Right lobe of liver (tissue), 6 donors: ENCODE measurements at regions not wholly inside any gene's neighbourhood (a gene's known extent, or its start where the extent isn't known, plus 50 kb on each side); places are given as distances from the start of the nearest gene placed in this dataset.

Experiments used
- ATAC-seq, 4 donors: fragments of 200-7000 bp; cut with Tn5 transposase; one replicate each; pipeline ENCODE4 v1.9.1; 2020; ENCODE audit warnings: mild to moderate bottlenecking in 4 of 4, moderate library complexity in 4 of 4
- DNase-seq, 3 donors: peaks; one replicate each; pipeline ENCODE4 v3.0.0-alpha.2; 2020
- H3K27ac ChIP-seq, 3 donors: fragments of 200-600 bp; one replicate each; pipeline ENCODE4 v1.8.0; 2022
- H3K27me3 ChIP-seq, 2 donors: fragments of 200-600 bp; one replicate each; pipeline ENCODE4 v1.8.0; 2022
- H3K36me3 ChIP-seq, 4 donors: fragments of 200-600 bp; sonication (generic) in 1 of 4; one replicate each; pipeline versions ENCODE4 v1.5.1 to v1.8.0; 2017 to 2022; ENCODE audit warnings: control low read depth in 1 of 4
- H3K4me1 ChIP-seq, 4 donors: fragments of 200-600 bp; sonication (generic) in 1 of 4; one replicate each; pipeline versions ENCODE4 v1.5.1 to v1.8.0; 2017 to 2022; ENCODE audit warnings: control low read depth in 1 of 4
- H3K4me3 ChIP-seq, 3 donors: fragments of 200-600 bp; one replicate each; pipeline ENCODE4 v1.8.0; 2022
- H3K9me3 ChIP-seq, 4 donors: fragments of 200-600 bp; sonication (generic) in 1 of 4; one replicate each; pipeline versions ENCODE4 v1.5.1 to v1.8.0; 2017 to 2022; ENCODE audit warnings: control low read depth in 1 of 4
- POLR2A ChIP-seq: fragments of 450-650 bp; IDR thresholded peaks from one replicate; pipeline ENCODE4 v1.6.1; 2017; ENCODE audit warnings: antibody characterized with exemption, mild to moderate bottlenecking
- WGBS: methylation state at CpG from one replicate; pipeline ENCODE4 v1.1.6; 2018; ENCODE audit warnings: low coverage, low lambda C conversion rate; ENCODE audit not compliant: insufficient coverage; ENCODE audit errors: missing lambda C conversion rate; 5-methylcytosine and 5-hydroxymethylcytosine counted together
- intact Hi-C, 2 donors: fragments of 100-400 bp; cut with DNase I; formaldehyde crosslinking; loops; one replicate each; pipeline versions ENCODE4 v1.11.2 to v1.14.1; 2022
- TF ChIP-seq, protein P1 (sequence below), 4 donors: fragments of 200-600 bp in 3 of 4; fragments of 450-650 bp in 1 of 4; IDR thresholded peaks; one replicate each; pipeline versions ENCODE4 v1.5.1 to v1.8.0; 2016 to 2022; ENCODE audit warnings: antibody characterized with exemption in 4 of 4, mild to moderate bottlenecking in 2 of 4
- donor health status: DM: no; HTN: yes; CAD: no.
- donor health status: DM: no; HTN: no; CAD: no.
- donor health status: DM: no; HTN: no; CAD: no.
- donor health status: DM: no; HTN: yes; CAD: no.
- donor health status: DM: no; HTN: yes; CAD: no.

DNA sequence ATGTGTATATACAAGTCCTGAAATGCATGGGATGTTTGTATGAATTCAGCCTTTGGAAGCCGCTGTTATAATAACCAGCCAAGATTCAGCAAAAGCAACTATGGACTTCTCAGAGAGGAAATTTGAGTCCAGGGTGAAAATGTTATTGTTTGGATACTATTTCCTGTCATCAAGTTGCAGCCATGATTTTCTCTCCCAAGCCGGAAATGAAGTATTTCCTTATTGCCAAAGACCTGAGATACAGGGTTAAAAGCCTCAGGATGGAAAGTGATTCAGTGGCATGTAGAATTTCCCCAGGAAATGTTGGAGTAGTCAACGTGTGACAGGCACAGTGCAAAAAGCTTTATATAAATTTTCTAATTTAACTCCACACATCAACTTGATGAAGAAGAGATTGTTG is 133.9 kb downstream of the IRS2 start:
- intact Hi-C loops: no loop called here
- WGBS: 42% methylated on average over 3 of the region's 3 CpGs
- no peaks in the 10 kb centered on the region for H3K36me3 ChIP-seq
- ATAC-seq (no peak), DNase-seq (no peak)
- TF ChIP-seq, protein P1, sequence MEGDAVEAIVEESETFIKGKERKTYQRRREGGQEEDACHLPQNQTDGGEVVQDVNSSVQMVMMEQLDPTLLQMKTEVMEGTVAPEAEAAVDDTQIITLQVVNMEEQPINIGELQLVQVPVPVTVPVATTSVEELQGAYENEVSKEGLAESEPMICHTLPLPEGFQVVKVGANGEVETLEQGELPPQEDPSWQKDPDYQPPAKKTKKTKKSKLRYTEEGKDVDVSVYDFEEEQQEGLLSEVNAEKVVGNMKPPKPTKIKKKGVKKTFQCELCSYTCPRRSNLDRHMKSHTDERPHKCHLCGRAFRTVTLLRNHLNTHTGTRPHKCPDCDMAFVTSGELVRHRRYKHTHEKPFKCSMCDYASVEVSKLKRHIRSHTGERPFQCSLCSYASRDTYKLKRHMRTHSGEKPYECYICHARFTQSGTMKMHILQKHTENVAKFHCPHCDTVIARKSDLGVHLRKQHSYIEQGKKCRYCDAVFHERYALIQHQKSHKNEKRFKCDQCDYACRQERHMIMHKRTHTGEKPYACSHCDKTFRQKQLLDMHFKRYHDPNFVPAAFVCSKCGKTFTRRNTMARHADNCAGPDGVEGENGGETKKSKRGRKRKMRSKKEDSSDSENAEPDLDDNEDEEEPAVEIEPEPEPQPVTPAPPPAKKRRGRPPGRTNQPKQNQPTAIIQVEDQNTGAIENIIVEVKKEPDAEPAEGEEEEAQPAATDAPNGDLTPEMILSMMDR (IDR thresholded peaks at IDR 0.05): no peak
- no peak for TF ChIP-seq POLR2A
- no peaks in the 10 kb centered on the region for H3K27me3 ChIP-seq
- no peaks in the 10 kb centered on the region for H3K9me3 ChIP-seq
- H3K4me1 ChIP-seq: peaks cover 0 to 10% (median 3%) of the 10 kb centered on the region in 4 donors
- peak overlapping the region in 1 of 3 donors; percentile 7 for H3K27ac ChIP-seq
- H3K4me3 ChIP-seq: no peak overlapping the region

DNA sequence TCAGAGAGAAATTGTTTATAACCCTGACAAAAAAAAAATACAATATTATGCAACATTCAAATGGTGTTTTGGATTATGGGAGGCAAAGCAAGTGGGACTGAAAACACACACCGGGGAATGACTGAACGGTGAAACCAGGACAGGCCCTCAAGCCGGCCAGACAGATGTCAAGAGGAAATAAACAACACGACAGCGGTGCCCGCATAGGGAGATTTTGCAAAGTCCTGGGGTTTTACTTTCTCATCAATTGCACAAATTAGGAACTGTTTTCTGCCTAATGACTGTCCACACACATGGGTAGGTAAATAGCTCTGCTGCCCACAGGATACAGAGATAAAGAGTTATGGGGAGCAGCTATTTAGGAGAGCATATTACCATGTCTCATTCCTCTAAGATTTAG is 134.5 kb downstream of the IRS2 start:
- Histone ChIP-seq H3K27ac (peak overlapping the region in 1 of 3 donors; percentile 7), H3K9me3 (no peaks in the 10 kb centered on the region), H3K36me3 (no peaks in the 10 kb centered on the region), H3K27me3 (no peaks in the 10 kb centered on the region), H3K4me3 (no peak overlapping the region), H3K4me1 (peaks cover 0 to 10% (median 3%) of the 10 kb centered on the region in 4 donors)
- TF ChIP-seq POLR2A: no peak
- TF ChIP-seq, protein P1 (IDR thresholded peaks at IDR 0.05): no peak
- 45% methylated on average over 4 of the region's 6 CpGs for WGBS
- DNase-seq (no peak), ATAC-seq (peak in 3 of 4 donors; percentile 10 to 12 (median 10))
- intact Hi-C loops: no loop called here

DNA sequence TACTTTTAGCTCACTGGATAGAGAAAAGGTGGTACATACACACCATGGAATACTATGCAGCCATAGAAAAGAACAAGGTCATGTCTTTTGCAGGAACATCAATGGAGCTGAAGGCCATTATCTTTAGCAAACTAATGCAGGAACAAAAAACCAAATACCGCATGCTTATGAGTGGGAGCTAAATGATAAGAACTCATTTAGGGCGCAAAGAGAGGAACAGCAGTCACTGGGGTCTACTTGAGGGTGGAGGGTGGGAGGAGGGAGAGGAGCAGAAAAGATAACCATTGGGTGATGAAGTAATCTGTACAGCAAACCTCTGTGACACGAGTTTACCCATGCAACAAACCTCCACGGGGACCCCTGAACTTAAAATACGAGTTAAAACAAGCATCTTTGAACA is 135.1 kb downstream of the IRS2 start:
- peaks cover 0 to 10% (median 3%) of the 10 kb centered on the region in 4 donors for H3K4me1 ChIP-seq
- no peaks in the 10 kb centered on the region for H3K27me3 ChIP-seq
- WGBS: 58% methylated on average over 5 of the region's 5 CpGs
- no peaks in the 10 kb centered on the region for H3K9me3 ChIP-seq
- ATAC-seq (no peak), DNase-seq (no peak)
- H3K27ac ChIP-seq: no peak overlapping the region
- TF ChIP-seq, protein P1 (IDR thresholded peaks at IDR 0.05): no peak
- no peak for TF ChIP-seq POLR2A
- intact Hi-C loops: no loop called here
- no peaks in the 10 kb centered on the region for H3K36me3 ChIP-seq
- no peak overlapping the region for H3K4me3 ChIP-seq

DNA sequence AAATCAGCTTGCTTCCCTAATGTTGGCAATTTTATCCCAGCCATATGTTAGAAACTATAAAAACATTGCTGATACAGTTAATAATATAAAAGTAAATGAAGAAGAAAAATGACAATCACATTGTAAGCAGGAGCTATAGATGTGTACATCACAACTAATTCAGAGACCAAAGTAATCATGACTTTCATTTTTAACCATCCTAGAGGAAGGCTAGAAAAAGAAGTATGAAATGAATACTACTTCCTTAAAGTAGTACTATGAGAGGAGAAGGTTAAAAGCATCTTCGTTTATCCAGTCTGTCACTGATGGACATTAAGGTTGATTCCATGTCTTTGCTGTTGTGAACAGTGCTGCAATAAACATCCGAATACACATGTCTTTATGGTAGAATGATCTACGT is 135.5 kb downstream of the IRS2 start:
- TF ChIP-seq, protein P1 (IDR thresholded peaks at IDR 0.05): no peak
- no peak for TF ChIP-seq POLR2A
- Histone ChIP-seq H3K4me1 (peaks cover 0 to 10% (median 3%) of the 10 kb centered on the region in 4 donors), H3K36me3 (no peaks in the 10 kb centered on the region), H3K27ac (no peak overlapping the region), H3K4me3 (no peak overlapping the region), H3K27me3 (no peaks in the 10 kb centered on the region), H3K9me3 (no peaks in the 10 kb centered on the region)
- WGBS: 86% methylated on average over 3 of the region's 3 CpGs
- intact Hi-C loops: no loop called here
- no peak for ATAC-seq
- DNase-seq: no peak

DNA sequence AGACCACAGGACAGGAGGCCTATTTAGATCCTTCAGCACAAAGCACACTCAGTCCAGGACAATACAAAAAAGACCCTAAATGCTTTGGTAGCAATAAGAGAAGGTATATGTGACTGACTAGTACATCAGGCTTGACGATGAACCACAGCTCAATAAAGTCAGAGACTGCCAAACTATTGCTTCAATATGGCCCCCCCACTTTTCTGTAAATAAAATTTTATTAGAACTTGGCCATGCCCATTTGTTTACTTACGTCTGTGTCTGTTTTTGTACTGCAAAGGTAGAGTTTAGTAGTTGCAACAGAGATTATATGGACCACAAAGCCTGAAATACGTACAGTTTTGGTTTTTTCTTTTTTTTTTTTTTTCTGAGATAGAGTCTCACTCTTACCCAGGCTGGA is 136.7 kb downstream of the IRS2 start:
- peak; percentile 79 to 91 (median 83) for ATAC-seq
- TF ChIP-seq POLR2A: no peak
- TF ChIP-seq, protein P1 (IDR thresholded peaks at IDR 0.05): no peak
- no peaks in the 10 kb centered on the region for H3K9me3 ChIP-seq
- H3K4me3 ChIP-seq: no peak overlapping the region
- H3K27me3 ChIP-seq: no peaks in the 10 kb centered on the region
- 31% methylated on average over 3 of the region's 3 CpGs for whole genome bisulfite sequencing
- H3K27ac ChIP-seq: peak overlapping the region in 2 of 3 donors; percentile 73 to 74
- H3K4me1 ChIP-seq: peaks cover 0 to 10% (median 3%) of the 10 kb centered on the region in 4 donors
- no peaks in the 10 kb centered on the region for H3K36me3 ChIP-seq
- intact Hi-C loops: no loop called here
- DNase-seq: no peak
